Endothelial cell of umbilical vein (primary cell): ENCODE measurements at regions not wholly inside any gene's neighbourhood (a gene's known extent, or its start where the extent isn't known, plus 50 kb on each side); places are given as distances from the start of the nearest gene placed in this dataset.

Experiments
- BruUV-seq: library from RNA; stranded (reverse); fragments of 400-500 nt; replicated peaks from 2 replicates; lab custom pipeline; 2021; lab: Mats Ljungman, UMichigan
- CTCF ChIA-PET: fragments of 300-600, 350-600 bp; sonication (Branson Sonifier 250); formaldehyde crosslinking; loops from one replicate; lab custom pipeline; 2021; ENCODE audit warnings: antibody characterized with exemption, inconsistent platforms; lab: Charles Lee
- POLR2A ChIA-PET: fragments of 300-600, 350-600 bp; sonication (Branson Sonifier 250); formaldehyde crosslinking; loops from one replicate; lab custom pipeline; 2021; ENCODE audit warnings: antibody characterized with exemption, inconsistent platforms; lab: Charles Lee
- DNase-seq: peaks from one replicate; pipeline ENCODE4 v3.0.0-alpha.2; 2011; ENCODE audit warnings: low read depth, low spot score
- FAIRE-seq: peaks from 2 replicates; lab custom pipeline; 2011; peaks lifted over from hg19 to GRCh38; lab: Jason Lieb, UNC
- H2AFZ ChIP-seq: 2 replicates; pipeline ENCODE4 v1.6.0; 2012; ENCODE audit warnings: low read depth, low read length, control low read depth, inconsistent platforms
- H3K27ac ChIP-seq: 2 replicates; pipeline ENCODE4 v1.5.1; 2011; ENCODE audit warnings: low read depth, mild to moderate bottlenecking, control low read depth, low read length, moderate library complexity; ENCODE audit not compliant: insufficient read depth
- H3K27me3 ChIP-seq, 2 experiments: 2 replicates each; pipeline versions ENCODE4 v1.6.0 to v1.6.1; 2011; ENCODE audit warnings: low read length in 2 of 2, mixed read lengths in 1 of 2; ENCODE audit not compliant: control insufficient read depth in 2 of 2, insufficient read depth in 2 of 2
- H3K36me3 ChIP-seq, 2 experiments: 2 replicates in 1 of 2; 3 replicates in 1 of 2; pipeline ENCODE4 v1.5.1; 2011; ENCODE audit warnings: low read length in 2 of 2, mild to moderate bottlenecking in 1 of 2, moderate library complexity in 1 of 2; ENCODE audit not compliant: control insufficient read depth in 2 of 2, insufficient read depth in 2 of 2; ENCODE audit errors: extremely low read depth in 1 of 2
- H3K4me1 ChIP-seq: 3 replicates; pipeline ENCODE4 v1.5.1; 2011; ENCODE audit warnings: mild to moderate bottlenecking, low read length; ENCODE audit not compliant: control insufficient read depth, insufficient read depth; ENCODE audit errors: extremely low read depth
- H3K4me2 ChIP-seq: 2 replicates; pipeline ENCODE4 v1.6.1; 2011; ENCODE audit warnings: low read length, control low read depth, mixed read lengths; ENCODE audit not compliant: insufficient read depth
- H3K4me3 ChIP-seq, 3 experiments: fragments of 200-600 bp in 1 of 3; sonication (generic), shearing (Covaris generic) in 1 of 3; replicated peaks in 1 of 3; 2 replicates each; pipeline ENCODE4 v1.5.1; 2011 to 2016; ENCODE audit warnings: control low read depth in 3 of 3, low read length in 3 of 3, mild to moderate bottlenecking in 2 of 3, inconsistent platforms in 1 of 3, low read depth in 1 of 3, moderate library complexity in 1 of 3; ENCODE audit not compliant: insufficient read depth in 1 of 3
- H3K79me2 ChIP-seq: 2 replicates; pipeline ENCODE4 v1.6.0; 2012; ENCODE audit warnings: low read length, inconsistent platforms; ENCODE audit not compliant: control insufficient read depth, insufficient read depth
- H3K9ac ChIP-seq: replicated peaks from 2 replicates; pipeline ENCODE3; 2011; ENCODE audit warnings: low read length, control low read depth; ENCODE audit not compliant: insufficient read depth; ENCODE audit errors: extremely low read depth
- H3K9me1 ChIP-seq: replicated peaks from 3 replicates; pipeline ENCODE4 v1.6.0; 2011; ENCODE audit warnings: mild to moderate bottlenecking, low read length; ENCODE audit not compliant: control insufficient read depth, insufficient read depth; ENCODE audit errors: extremely low read depth
- H3K9me3 ChIP-seq: replicated peaks from 2 replicates; pipeline ENCODE4 v1.5.1; 2012; ENCODE audit warnings: low read length, inconsistent platforms; ENCODE audit not compliant: control insufficient read depth, insufficient read depth
- H4K20me1 ChIP-seq: replicated peaks from 2 replicates; pipeline ENCODE3; 2011; ENCODE audit warnings: mild to moderate bottlenecking, low read length; ENCODE audit not compliant: control insufficient read depth, insufficient read depth; ENCODE audit errors: extremely low read depth
- EZH2 ChIP-seq: IDR thresholded peaks from 2 replicates; pipeline ENCODE4 v1.6.1; 2012; ENCODE audit warnings: borderline replicate concordance, low read depth, mild to moderate bottlenecking, moderate library complexity, low read length, inconsistent platforms; ENCODE audit not compliant: severe bottlenecking
- FOS ChIP-seq: IDR thresholded peaks from 2 replicates; pipeline ENCODE4 v1.6.1; 2011; ENCODE audit warnings: mild to moderate bottlenecking, low read length, moderate library complexity, borderline replicate concordance; ENCODE audit not compliant: insufficient read depth
- GATA2 ChIP-seq: IDR thresholded peaks from 2 replicates; pipeline ENCODE4 v1.7.0; 2011; ENCODE audit warnings: low read depth, mild to moderate bottlenecking, moderate library complexity, mixed read lengths, low read length; ENCODE audit not compliant: insufficient read length, insufficient read depth
- JUN ChIP-seq: IDR thresholded peaks from 2 replicates; pipeline ENCODE4 v1.6.1; 2011; ENCODE audit warnings: borderline replicate concordance, low read depth; ENCODE audit not compliant: insufficient read length, insufficient read depth
- MYC ChIP-seq: IDR thresholded peaks from one replicate; pipeline ENCODE4 v1.6.1; 2011; ENCODE audit warnings: mild to moderate bottlenecking, low read depth, low read length
- POLR2A ChIP-seq: IDR thresholded peaks from 2 replicates; pipeline ENCODE4 v1.6.1; 2012; ENCODE audit warnings: low read depth, mild to moderate bottlenecking, control low read depth, low read length
- POLR2AphosphoS5 ChIP-seq: IDR thresholded peaks from 2 replicates; pipeline ENCODE4 v1.6.1; 2012; ENCODE audit warnings: low read depth, mild to moderate bottlenecking, control low read depth, low read length, moderate library complexity; ENCODE audit not compliant: insufficient read depth
- dilution Hi-C: fragments of 300-500 bp; cut with MboI; formaldehyde crosslinking; loops from one replicate; pipeline ENCODE4 v1.15.0; 2019; ENCODE audit warnings: low sequenced_read_pairs; ENCODE audit not compliant: extremely low pct_ligation_motif_present
- intact Hi-C: fragments of 100-400 bp; cut with micrococcal nuclease; formaldehyde crosslinking; loops from one replicate; pipeline ENCODE4 v1.10.0; 2022
- TF ChIP-seq, protein P1 (sequence below): IDR thresholded peaks from 2 replicates; pipeline ENCODE4 v1.6.1; 2011; ENCODE audit not compliant: insufficient read depth, insufficient read length
- TF ChIP-seq, protein P2 (sequence below), 2 donors: IDR thresholded peaks; 1 replicate in 1 of 2; 2 replicates in 1 of 2; pipeline ENCODE4 v1.5.1; 2011; ENCODE audit warnings: low read length in 2 of 2, mild to moderate bottlenecking in 2 of 2, moderate library complexity in 2 of 2, control low read depth in 1 of 2, inconsistent platforms in 1 of 2, low read depth in 1 of 2; ENCODE audit not compliant: insufficient read depth in 1 of 2; ENCODE audit errors: extremely low read depth in 1 of 2

GRCh38 chr15:45763170-45763869 is 128.5 kb downstream of the SQOR start:
- Histone ChIP-seq H4K20me1 (no peaks in the 10 kb centered on the region), H3K9me1 (no peaks in the 10 kb centered on the region), H3K79me2 (no peaks in the 10 kb centered on the region), H3K4me3 (no peak overlapping the region), H3K9me3 (no peaks in the 10 kb centered on the region), H3K4me1 (no peaks in the 10 kb centered on the region), H3K9ac (no peak overlapping the region), H2AFZ (no peak overlapping the region), H3K27ac (no peak overlapping the region), H3K4me2 (no peak overlapping the region), H3K36me3 (no peaks in the 10 kb centered on the region), H3K27me3 (peaks cover 0 to 3% of the 10 kb centered on the region in 2 experiments)
- intact Hi-C loops (no loop called here), dilution Hi-C loops (no loop called here)
- TF ChIP-seq GATA2 (no peak), JUN (no peak), EZH2 (no peak), MYC (no peak), POLR2AphosphoS5 (no peak), POLR2A (no peak), FOS (no peak)
- TF ChIP-seq, protein P1, sequence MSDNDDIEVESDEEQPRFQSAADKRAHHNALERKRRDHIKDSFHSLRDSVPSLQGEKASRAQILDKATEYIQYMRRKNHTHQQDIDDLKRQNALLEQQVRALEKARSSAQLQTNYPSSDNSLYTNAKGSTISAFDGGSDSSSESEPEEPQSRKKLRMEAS: no peak
- TF ChIP-seq, protein P2, sequence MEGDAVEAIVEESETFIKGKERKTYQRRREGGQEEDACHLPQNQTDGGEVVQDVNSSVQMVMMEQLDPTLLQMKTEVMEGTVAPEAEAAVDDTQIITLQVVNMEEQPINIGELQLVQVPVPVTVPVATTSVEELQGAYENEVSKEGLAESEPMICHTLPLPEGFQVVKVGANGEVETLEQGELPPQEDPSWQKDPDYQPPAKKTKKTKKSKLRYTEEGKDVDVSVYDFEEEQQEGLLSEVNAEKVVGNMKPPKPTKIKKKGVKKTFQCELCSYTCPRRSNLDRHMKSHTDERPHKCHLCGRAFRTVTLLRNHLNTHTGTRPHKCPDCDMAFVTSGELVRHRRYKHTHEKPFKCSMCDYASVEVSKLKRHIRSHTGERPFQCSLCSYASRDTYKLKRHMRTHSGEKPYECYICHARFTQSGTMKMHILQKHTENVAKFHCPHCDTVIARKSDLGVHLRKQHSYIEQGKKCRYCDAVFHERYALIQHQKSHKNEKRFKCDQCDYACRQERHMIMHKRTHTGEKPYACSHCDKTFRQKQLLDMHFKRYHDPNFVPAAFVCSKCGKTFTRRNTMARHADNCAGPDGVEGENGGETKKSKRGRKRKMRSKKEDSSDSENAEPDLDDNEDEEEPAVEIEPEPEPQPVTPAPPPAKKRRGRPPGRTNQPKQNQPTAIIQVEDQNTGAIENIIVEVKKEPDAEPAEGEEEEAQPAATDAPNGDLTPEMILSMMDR (IDR thresholded peaks at IDR 0.05; ENCODE audit: extremely low read depth in 1 of 2, insufficient read depth in 1 of 2, low read depth in 1 of 2, low read length in 2 of 2): no peak
- FAIRE-seq (no peak), DNase-seq (no peak)
- no TSS peak for BruUV-seq
- POLR2A ChIA-PET: no interaction called here
- CTCF ChIA-PET: no interaction called here
